DMS114 treated with DMSO at 0.1 percent for 48 hours (cell line): ENCODE measurements at regions not wholly inside any gene's neighbourhood (a gene's known extent, or its start where the extent isn't known, plus 50 kb on each side); places are given as distances from the start of the nearest gene placed in this dataset.
"Not testable (repeated sequence)": the region's sequence is repeated elsewhere in the genome, so short reads cannot be mapped to it uniquely, and the experiment has no call there.

Experiments used
- DNase-seq: peaks from one replicate; lab custom pipeline; 2025; ENCODE audit not compliant: unreplicated experiment; lab: John Stamatoyannopoulos, UW

DNA sequence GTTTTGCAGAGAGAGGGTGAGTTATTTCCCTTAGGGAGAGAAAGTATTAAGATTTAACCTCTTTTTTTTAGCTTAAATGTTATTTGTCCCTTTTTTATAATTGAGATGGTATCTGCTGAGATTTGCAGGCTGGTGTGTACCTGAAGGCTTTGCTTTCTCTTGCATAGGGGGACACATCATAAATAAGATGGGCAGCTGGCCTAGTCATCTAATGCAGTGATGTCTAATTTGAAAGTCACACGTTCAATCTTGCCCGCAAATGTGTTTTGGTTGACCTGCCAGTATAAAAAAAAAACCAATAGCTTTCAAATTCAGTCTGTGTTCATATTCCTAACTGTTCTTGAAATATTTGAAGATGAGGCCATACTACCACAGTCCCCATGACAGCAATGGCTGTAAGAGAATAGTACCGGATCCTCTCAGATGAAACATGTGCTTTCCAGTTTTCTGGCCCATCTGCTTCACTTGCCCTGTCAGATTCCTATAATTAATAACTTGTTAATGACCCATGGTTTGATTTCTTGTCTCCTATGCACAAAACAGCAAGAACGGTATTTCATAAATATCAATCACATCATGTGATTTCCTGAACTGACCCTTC lies 914.2 kb downstream of the IPMK start:
- no peak for DNase-seq

DNA sequence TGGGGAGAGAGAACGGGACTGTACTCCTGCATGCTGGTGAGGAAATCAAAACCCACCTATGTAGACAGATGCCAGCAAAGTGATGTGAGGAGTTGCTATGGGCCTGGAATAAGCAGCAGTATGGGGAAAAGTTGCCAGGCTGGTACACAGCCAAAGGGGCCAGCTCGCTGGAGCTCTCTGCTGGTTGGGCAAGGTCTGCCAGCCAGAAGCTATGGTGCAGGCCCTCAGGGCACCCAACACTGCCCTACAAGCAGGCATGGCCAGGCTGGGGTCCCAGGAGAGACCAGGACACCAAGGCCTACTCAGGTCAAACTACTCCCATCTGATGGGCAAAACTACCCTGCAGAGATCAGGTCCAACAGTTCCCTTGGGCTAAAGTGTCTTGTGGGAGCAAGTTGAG lies 916.6 kb downstream of the IPMK start:
- DNase-seq = no peak

DNA sequence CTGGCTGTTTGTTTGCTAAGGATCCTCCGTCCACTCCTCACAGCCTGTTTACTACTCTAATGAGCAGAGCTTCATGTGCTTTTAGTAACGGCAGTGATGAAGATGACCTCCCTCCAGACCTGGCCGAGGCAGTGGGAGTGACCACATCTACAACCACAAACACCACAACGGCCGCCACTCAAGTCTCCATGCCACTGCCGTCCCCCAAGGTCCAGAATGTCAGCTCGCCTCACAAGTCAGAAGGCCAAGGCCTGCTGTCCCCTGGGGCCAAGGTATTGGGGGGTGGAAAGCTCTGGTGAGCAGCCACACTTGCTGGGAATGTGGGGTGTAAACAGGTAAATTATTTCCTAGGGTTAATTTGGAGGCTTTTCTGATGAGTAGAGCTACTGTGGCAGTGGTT lies 926.4 kb downstream of the IPMK start:
- no peak for DNase-seq

DNA sequence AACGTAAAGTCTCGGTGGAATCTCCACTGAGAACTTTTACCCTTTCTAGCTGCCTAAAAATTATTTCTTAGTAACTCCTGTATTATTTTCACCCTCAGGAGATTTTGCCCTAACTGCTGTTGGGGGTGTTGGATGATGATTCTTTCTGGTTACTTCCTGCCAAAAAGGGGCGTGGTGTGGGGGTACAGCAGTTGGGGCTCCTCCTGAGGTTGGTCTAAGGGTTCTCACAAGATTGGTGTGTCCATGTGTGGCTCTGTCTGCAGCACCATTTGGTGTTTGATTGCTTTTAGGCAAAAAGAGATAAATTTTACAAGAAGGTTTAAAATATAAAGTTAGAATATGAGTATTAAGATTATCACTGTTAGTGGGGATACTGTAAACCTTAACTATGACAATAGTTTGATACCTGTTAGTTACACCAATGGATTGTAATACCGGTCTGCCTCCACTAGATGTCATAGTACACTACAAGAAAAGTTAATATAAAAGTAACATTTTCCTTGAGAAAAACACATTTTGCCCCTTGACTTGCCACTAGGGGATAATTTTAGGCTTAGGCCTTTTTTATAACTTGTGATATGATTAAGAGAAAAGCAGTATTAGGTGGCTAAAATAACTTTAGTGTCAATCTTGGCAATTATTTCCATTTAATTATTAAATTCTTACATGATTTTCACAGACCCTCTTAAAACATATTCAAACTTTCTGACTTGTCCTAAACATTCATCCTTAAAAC lies 928.7 kb downstream of the IPMK start:
- DNase-seq = peak; percentile 56

DNA sequence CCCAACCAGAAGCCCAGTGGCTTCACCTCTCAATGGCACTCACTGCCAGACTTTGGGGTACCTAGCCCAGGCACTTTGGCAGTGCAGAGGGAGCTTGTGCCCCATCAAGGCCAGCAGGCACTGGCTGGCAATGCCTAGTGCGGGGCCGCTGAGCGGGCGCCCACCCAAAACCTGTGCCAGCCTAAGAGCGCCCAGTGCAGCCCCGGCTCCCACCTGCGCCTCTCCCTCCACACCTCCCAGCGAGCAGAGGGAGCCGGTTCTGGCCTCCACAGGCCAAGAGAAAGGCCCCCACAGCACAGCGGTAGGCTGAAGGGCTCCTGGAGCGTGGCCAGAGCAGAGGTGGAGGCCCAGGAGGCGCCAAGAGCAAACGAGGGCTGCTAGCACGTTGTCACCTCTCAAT lies 930.8 kb downstream of the IPMK start:
- no peak for DNase-seq

DNA sequence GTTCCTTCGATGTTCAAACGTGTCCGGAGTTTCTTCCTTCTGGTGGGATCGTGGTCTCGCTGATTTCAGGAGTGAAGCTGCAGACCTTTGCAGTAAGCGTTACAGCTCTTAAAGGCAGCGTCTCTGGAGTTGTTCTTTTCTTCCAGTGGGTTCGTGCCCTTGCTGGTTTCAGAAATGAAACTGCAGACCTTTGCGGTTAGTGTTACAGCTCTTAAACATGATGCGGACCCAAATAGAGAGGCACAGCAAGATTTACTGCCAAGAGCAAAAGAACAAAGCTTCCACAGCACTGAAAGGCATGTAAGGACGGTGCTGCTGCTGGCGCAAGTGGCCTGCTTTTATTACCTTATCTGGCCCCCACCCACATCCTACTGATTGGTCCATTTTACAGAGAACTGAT lies 931.4 kb downstream of the IPMK start:
- no peak for DNase-seq

DNA sequence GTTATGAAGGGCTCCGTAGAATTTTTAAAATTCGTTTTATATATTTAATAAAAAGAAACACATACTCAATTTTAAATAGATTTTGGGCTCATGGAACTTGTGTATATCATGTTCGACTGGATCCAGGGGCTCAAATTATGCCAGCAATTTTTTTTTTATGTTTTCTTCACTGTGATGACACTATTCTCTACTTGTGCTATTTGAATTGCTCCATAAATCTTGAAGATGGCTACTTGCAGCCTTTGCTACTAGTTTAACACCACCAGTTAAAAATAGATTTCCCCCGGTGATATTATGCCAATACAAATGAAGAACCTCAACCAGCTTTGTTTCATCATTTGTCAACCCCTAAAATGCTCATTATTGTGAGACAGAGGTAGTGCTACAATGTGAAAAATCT lies 933.2 kb downstream of the IPMK start:
- no peak for DNase-seq

DNA sequence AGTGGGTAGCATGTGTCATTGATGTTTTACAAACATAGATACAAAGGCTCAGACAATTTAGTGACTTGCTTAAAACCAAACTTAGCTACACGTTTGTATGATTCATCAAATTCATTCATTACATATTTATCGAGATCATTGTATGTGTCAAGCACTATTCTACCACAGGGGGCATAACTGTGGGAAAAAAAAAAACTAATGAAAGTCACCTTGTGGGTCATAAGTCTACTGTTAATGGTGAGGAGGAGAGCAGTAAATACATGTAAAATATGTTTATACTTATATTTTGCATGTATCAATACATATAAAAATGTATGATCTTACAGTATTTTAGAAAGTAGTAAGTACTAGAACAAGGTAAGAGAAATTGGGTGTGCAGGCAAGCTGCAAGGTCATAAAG lies 933.8 kb downstream of the IPMK start:
- DNase-seq = no peak

DNA sequence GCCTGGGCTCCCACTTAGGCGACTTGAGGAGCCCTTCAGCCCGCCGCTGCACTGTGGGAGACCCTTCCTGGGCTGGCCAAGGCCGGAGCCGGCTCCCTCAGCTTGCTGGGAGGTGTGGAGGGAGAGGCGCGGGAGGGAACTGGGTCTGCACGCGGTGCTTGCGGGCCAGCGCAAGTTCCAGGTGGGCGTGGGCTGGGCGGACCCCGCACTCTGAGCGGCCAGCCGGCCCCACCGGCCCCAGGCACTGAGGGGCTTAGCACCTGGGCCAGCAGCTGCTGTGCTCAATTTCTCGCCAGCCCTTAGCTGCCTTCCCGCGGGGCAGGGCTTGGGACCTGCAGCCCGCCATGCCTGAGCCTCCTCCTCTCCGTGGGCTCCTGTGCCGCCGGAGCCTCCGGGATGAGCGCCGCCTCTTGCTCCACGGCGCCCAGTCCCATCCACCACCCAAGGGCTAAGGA lies 946.3 kb downstream of the IPMK start:
- DNase-seq = not testable (repeated sequence)

DNA sequence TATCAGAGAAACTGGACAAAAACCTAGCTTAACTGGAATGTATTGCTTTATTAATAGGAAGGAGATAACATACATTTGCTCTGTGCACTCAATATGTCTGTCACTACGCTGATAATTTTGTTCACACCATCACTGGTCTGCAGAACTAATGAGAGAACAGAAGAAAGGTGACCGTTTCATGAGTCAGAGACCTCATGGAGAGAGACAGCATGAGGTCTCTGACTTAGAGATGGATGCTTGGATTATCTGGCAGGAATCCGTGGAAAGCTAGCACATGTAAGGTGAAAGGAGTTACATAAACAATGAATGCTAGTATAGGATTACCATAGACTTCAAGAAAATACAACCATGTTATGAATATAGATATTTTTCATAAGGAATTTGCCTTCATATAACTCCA lies 947.3 kb downstream of the IPMK start:
- no peak for DNase-seq

DNA sequence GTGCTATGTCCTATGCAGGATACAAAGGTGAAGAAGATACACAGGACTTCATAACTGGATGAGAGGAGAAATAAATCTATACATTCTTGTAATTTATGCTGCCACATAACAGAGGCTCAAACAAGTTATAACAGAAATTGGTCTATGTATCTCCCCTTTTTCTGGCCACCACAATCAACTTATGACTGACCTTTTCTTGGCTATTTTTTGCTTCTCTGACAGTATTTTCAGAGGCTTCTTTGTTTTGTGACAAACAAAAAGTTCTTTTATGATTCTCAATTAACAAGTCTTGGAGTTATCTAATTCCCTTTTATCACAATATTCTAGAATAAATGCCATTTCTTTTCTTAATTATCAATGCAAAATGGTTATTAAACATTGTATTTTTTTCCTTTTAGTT lies 953.0 kb upstream of the ZWINT start:
- DNase-seq = no peak

DNA sequence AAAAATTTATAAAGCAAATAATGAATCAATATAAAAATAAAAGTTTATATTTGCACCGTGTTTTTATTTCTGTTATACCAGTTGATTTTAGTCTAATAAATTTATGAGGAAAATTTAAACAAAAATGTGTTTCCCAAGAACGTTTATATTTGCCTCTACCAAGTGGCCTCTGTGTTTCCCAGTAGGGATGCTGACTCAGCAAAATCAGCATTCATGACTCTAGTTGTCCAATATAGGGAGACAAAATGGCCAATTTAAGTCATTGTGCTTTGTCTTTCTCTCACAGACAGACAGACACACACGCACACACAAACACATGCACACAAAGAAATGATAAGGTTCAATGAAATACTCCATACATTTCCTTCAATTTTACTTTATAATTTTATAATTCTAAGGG lies 942.5 kb upstream of the ZWINT start:
- DNase-seq = no peak

DNA sequence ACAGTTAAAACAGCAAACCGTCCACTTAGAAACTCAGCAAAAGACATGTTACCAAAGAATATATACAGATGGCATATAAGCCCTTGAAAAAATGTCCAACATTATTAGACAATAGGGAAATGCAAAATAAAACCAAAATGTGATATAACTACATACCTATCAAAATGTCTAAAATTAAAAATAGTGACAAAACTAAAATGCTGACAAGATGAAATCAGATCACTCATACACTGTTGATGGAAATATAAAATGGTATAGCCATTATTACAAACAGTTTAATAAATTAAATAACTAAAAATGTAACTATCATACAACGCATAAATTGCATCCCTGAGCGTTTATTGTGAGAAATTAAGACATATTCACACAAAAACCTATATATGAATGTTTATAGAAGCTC lies 939.7 kb upstream of the ZWINT start:
- no peak for DNase-seq

DNA sequence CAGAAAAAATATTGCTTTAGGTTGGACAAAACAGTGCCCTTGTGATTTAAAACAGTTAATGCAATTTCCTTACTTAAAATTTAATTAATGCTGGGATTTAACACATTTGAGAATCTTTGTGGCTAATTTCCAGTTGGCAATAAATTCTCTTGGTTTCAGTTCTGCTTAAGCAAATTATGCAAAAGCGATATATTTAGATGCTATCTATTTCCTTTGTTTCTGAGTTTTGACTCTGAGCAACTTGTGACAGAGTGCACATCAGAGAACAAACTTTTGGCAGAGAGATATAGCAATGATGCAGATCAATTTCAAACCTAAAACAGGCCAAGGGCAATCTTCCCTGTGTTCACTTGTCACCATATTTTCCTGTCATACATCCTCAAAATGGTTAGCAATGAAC lies 933.6 kb upstream of the ZWINT start:
- DNase-seq = no peak

DNA sequence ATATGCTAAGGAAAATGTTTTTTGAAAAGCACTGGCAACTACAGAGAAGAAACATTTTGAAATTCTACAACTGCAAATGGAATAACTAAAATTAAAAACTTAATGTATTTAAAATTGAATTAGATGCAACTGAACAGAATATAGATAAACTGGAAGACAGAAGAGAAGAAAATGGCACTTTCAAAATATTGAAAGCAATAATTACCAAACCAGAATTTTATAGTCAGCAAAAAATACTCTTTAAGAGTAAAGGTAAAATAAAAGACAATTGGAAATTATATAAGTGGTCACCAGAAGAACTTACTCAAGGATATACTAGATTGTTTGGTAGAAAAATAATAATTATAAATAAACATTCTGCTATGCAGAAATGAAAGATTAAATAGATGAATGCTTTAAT lies 927.7 kb upstream of the ZWINT start:
- no peak for DNase-seq

DNA sequence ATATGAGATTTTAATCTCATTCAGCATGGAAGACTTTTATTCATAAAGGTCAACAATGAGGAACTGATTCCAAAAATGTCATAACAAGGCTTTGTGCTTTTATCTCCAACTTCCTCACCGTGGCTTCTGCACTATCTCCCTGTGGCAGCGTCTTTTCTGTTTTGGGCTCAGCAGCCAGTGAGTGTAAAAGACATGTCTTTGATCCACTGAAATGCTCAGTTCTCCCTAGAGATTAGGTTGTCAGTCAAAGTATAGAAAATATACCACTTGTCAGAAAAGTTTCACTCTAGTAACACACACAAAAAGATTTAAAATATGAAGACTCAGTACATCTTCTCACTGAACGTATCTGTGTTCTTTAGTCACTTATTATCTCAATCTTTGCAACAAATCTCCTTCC lies 901.8 kb upstream of the ZWINT start:
- DNase-seq = no peak

DNA sequence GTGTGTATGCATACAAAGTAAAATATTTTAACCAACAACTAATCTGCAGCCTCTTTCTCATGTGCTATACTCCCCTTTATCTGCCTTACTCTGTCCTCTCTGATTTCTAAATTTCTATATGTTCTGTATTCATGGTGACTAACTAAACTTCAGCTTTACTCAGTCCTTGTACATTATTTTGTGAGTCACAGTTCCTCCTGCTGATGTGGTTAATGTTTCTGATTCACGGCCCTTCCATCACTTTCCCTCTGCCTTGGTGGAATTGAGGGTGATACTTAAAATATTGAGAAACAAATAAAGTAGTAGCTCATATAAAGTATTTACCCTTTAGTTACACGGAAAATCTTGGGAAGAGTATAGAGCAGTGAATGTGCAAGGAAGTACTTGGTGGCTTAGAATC lies 899.1 kb upstream of the ZWINT start:
- DNase-seq = no peak

DNA sequence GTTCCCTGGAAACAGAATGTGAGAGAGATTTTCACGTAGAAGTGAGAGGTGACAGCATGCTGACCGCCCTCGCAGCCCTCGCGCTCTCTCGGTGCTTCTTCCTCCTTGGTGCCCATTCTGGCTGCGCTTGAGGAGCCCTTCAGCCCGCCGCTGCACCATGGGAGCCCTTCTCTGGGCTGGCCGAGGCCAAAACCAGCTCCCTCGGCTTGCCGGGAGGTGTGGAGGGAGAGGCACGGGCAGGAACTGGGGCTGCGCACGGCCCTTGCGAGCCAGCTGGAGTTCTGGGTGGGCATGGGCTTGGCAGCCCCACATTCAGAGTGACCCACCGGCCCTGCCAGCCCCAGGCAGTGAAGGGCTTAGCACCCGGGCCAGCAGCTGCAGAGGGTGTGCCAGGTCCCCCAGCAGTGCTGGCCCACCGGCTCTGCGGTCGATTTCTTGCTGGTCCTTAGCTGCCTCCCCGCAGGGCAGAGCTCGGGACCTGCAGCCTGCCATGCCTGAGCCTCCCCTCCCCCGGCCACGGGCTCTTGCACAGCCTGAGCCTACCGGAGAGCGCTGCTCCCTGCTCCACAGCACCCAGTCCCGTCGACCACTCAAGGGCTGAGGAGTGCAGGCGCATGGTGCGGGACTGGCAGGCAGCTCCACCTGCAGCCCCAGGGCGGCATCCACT lies 888.7 kb upstream of the ZWINT start:
- no peak for DNase-seq

DNA sequence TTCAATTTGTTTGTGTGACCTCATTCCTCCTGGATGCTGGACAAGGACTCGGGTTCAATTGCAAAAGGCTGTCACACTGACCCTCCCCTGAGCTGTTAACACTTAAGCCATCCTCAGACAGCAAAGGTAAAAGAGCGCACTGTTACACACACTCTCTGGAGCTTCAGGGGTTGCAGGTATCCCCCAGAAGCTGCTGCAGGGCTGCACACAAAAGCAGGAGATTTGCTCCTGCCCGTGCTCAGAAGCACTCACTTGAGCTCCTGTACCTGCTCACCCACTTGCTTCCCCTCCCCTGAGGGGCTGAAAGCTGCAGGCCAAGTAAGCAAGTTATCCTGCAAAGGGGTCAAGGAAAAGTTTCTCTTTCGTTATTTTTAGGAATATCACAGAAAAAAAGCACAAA lies 886.2 kb upstream of the ZWINT start:
- DNase-seq = no peak

DNA sequence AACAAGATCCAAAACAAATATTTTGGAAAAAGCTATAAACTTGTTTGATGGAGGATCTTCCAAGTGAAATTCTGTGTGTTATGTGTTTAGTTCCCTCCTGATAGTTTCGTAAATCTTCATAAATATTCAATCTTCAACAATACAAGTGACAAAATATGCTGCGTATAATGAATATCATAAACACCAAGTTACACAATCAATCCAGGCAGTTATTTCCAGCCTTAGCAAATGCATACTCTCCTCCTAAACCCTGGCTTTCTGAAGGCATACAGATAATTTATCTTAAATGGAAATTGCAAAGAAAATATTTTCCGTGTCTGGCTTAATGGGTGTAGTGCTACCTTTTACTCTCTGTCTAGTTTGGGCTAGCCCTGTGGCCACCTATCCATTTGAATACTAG lies 864.9 kb upstream of the ZWINT start:
- DNase-seq = no peak

DNA sequence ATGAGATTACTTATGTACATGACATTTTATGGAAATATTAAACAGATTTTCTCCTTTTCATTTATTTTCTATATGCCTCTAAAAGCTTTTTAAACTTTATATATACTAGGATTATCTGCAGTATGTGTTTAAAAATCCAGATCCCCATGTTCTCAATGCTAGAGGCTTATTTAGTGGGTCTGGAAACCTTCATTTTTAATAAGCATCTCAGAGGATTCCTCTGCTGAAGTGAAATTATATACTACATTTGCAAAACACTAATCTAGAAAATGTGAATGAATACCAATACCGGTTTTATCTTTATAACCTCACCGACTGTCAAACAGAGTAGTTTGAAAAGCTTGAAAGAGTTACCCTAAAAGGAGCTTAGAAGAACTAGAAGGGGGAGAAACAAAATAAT lies 863.8 kb upstream of the ZWINT start:
- no peak for DNase-seq

DNA sequence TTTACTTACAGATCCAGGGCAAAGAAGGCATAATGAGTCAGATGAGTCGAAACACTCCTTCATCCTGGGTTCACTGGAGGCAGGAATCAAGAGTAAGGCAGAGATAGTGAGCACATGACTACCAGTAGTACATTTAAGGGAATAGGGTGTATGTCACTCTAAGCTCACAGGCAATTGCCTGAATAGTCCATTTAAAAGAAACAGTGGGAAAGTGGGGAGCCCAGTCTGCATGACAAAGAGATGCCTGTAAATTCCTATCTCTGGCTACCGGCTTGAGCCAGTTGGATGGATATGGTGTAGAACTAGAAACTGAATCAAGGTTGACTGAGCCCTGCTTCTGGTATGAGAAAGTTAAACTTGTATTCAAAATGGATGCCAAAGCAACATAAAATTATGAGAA lies 861.5 kb upstream of the ZWINT start:
- no peak for DNase-seq

DNA sequence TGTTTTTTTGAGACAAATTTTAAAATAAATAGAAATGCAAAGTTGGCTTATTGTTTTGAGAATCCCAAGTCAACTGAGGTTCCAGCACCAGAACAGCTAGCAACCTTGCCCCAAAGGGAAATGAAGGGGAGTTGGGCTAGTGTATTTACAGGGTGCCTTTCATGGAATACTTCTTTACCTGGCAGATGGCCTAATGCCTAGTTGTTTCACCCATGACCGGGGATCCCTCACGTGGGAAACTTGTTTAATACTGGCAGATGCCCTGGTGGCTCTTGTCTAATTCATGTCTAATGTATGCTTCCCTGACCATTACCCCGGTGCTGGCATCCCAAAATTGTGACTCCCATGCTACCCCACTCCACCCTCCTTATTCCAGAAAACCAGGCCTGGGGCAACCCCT lies 861.1 kb upstream of the ZWINT start:
- no peak for DNase-seq
